HepG2 (cell line): ENCODE measurements at regions not wholly inside any gene's neighbourhood (a gene's known extent, or its start where the extent isn't known, plus 50 kb on each side); places are given as distances from the start of the nearest gene placed in this dataset.

Experiments
- HHEX ChIP-seq: IDR thresholded peaks from 2 replicates; pipeline ENCODE4 v1.6.1; 2016; ENCODE audit warnings: control low read depth
- KDM1A ChIP-seq: IDR thresholded peaks from 2 replicates; pipeline ENCODE4 v1.6.1; 2016; ENCODE audit warnings: missing compliant biosample characterization
- WIZ ChIP-seq: sonication (generic); formaldehyde crosslinking; IDR thresholded peaks from 2 replicates; pipeline ENCODE4 v1.5.1; 2020; ENCODE audit warnings: mild to moderate bottlenecking, missing genetic modification reagents
- ZNF142 ChIP-seq: sonication (generic); formaldehyde crosslinking; IDR thresholded peaks from 2 replicates; pipeline ENCODE4 v1.4.0; 2020; ENCODE audit warnings: missing genetic modification reagents
- ZNF17 ChIP-seq: sonication (generic); formaldehyde crosslinking; IDR thresholded peaks from 2 replicates; pipeline ENCODE4 v1.5.0; 2020; ENCODE audit warnings: mild to moderate bottlenecking, missing genetic modification reagents
- ZNF407 ChIP-seq: sonication (generic); formaldehyde crosslinking; IDR thresholded peaks from one replicate; pipeline ENCODE4 v1.5.1; 2020; ENCODE audit warnings: mild to moderate bottlenecking, missing genetic modification reagents; ENCODE audit errors: not compliant biosample characterization
- ZSCAN12 ChIP-seq: sonication (generic); formaldehyde crosslinking; IDR thresholded peaks from 2 replicates; pipeline ENCODE4 v1.9.0; 2021; ENCODE audit warnings: mild to moderate bottlenecking, missing genetic modification reagents

DNA sequence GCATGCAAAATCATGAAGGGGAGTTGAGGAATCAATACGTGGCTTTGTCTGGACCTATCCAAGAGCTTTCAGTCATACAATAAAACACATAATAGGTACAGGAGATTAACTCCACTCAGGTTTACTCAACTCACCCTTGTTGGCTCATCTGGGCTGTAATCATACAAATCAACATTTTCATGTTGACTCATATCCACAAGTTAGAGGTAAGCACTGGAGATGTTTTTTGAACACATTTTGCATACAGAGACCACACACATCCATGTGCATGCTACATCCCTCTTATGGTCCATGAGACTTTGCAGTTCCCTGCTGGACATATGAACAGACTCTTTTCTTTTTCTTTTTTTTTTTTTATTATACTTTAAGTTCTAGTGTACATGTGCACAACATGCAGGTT lies 336.9 kb upstream of the PIK3C3 start (continued):
- no peak for TF ChIP-seq ZNF407 (CRISPR knock-in tag)
- no peak for TF ChIP-seq KDM1A
- TF ChIP-seq WIZ (CRISPR knock-in tag): no peak
- TF ChIP-seq ZSCAN12: no peak
- no peak for TF ChIP-seq ZNF17 (CRISPR knock-in tag)
- no peak for TF ChIP-seq ZNF142 (CRISPR knock-in tag)
- no peak for TF ChIP-seq HHEX (CRISPR knock-in tag)
- TF ChIP-seq, all 625 proteins: peak for 0
